HG03135 (cell line): ENCODE measurements at regions not wholly inside any gene's neighbourhood (a gene's known extent, or its start where the extent isn't known, plus 50 kb on each side); places are given as distances from the start of the nearest gene placed in this dataset.

Experiments
- ATAC-seq: cut with Tn5 transposase; IDR thresholded peaks from one replicate; pipeline ENCODE4 v1.9.1; 2021; ENCODE audit warnings: mild to moderate bottlenecking, moderate library complexity; ENCODE audit not compliant: unreplicated experiment

GRCh38 chr2:58870704-58871103 lies 629.6 kb upstream of the FANCL start:
- peak; percentile 54 for ATAC-seq

GRCh38 chr2:58866946-58867345 lies 625.8 kb upstream of the FANCL start:
- no peak for ATAC-seq

GRCh38 chr2:58866527-58866926 lies 625.4 kb upstream of the FANCL start:
- no peak for ATAC-seq

GRCh38 chr2:58866040-58866439 lies 624.9 kb upstream of the FANCL start:
- ATAC-seq, result no peak

GRCh38 chr2:58865436-58865835 lies 624.3 kb upstream of the FANCL start:
- ATAC-seq, result no peak

GRCh38 chr2:58862244-58862643 lies 621.1 kb upstream of the FANCL start:
- ATAC-seq, result no peak

- no peak for ATAC-seq
These were observed 619.5 kb upstream of the FANCL start for GRCh38 chr2:58860586-58860985.

- no peak for ATAC-seq
These were observed 615.0 kb upstream of the FANCL start for GRCh38 chr2:58856100-58856499.

- ATAC-seq, result no peak
These were observed 612.3 kb upstream of the FANCL start for GRCh38 chr2:58853420-58853819.

- ATAC-seq, result no peak
These were observed 611.8 kb upstream of the FANCL start for GRCh38 chr2:58852905-58853304.

GRCh38 chr2:58852243-58852642 lies 611.1 kb upstream of the FANCL start:
- ATAC-seq, result no peak

GRCh38 chr2:58851598-58851997 lies 610.5 kb upstream of the FANCL start:
- no peak for ATAC-seq

- ATAC-seq, result no peak
These were observed 603.9 kb upstream of the FANCL start for GRCh38 chr2:58845011-58845410.

- no peak for ATAC-seq
These were observed 601.5 kb upstream of the FANCL start for GRCh38 chr2:58842501-58843155.

- ATAC-seq, result no peak
These were observed 593.3 kb upstream of the FANCL start for GRCh38 chr2:58834404-58834803.

- ATAC-seq, result no peak
These were observed 585.7 kb upstream of the FANCL start for GRCh38 chr2:58826795-58827194.

- ATAC-seq, result no peak
These were observed 571.7 kb upstream of the FANCL start for GRCh38 chr2:58812771-58813344.

GRCh38 chr2:58805126-58805525 lies 564.0 kb upstream of the FANCL start:
- ATAC-seq, result no peak

GRCh38 chr2:58803192-58803591 lies 562.1 kb upstream of the FANCL start:
- peak; percentile 55 for ATAC-seq

GRCh38 chr2:58800881-58801280 lies 559.8 kb upstream of the FANCL start:
- no peak for ATAC-seq

- no peak for ATAC-seq
These were observed 557.6 kb upstream of the FANCL start for GRCh38 chr2:58798676-58799208.

GRCh38 chr2:58796239-58796910 lies 555.2 kb upstream of the FANCL start:
- no peak for ATAC-seq
